ENCODE measurements at regions not wholly inside any gene's neighbourhood (a gene's known extent, or its start where the extent isn't known, plus 50 kb on each side); places are given as distances from the start of the nearest gene placed in this dataset.

DNA sequence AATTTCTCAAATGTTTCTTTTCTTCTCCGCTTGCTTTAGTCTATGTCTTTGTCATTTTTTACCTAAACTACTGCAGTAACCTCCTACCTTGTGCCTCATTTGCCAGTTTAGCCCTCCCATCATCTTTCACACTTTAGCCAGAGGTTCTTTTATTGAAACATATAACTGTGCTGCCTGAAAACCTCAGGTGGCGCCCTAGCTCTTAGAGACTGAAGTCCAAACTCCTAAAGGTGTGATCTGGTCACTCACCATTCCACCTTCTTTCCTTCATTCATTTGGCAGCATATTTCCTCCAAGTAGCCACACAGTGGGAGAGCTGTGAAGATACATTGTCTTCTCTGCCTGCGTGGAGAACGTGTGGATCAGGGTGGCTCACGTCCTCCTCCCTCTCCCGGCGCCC is 98.2 kb upstream of the MAPRE2 start:
- TF ChIP-seq, protein P1, sequence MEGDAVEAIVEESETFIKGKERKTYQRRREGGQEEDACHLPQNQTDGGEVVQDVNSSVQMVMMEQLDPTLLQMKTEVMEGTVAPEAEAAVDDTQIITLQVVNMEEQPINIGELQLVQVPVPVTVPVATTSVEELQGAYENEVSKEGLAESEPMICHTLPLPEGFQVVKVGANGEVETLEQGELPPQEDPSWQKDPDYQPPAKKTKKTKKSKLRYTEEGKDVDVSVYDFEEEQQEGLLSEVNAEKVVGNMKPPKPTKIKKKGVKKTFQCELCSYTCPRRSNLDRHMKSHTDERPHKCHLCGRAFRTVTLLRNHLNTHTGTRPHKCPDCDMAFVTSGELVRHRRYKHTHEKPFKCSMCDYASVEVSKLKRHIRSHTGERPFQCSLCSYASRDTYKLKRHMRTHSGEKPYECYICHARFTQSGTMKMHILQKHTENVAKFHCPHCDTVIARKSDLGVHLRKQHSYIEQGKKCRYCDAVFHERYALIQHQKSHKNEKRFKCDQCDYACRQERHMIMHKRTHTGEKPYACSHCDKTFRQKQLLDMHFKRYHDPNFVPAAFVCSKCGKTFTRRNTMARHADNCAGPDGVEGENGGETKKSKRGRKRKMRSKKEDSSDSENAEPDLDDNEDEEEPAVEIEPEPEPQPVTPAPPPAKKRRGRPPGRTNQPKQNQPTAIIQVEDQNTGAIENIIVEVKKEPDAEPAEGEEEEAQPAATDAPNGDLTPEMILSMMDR (IDR thresholded peaks at IDR 0.05; ENCODE audit: borderline replicate concordance, extremely low read depth, low read length, poor library complexity, severe bottlenecking) = no peak
- TF ChIP-seq EZH2 (IDR thresholded peaks at IDR 0.05; ENCODE audit: borderline replicate concordance, low read depth, low read length, severe bottlenecking) = no peak
